ENCODE measurements at regions not wholly inside any gene's neighbourhood (a gene's known extent, or its start where the extent isn't known, plus 50 kb on each side); places are given as distances from the start of the nearest gene placed in this dataset.

DNA sequence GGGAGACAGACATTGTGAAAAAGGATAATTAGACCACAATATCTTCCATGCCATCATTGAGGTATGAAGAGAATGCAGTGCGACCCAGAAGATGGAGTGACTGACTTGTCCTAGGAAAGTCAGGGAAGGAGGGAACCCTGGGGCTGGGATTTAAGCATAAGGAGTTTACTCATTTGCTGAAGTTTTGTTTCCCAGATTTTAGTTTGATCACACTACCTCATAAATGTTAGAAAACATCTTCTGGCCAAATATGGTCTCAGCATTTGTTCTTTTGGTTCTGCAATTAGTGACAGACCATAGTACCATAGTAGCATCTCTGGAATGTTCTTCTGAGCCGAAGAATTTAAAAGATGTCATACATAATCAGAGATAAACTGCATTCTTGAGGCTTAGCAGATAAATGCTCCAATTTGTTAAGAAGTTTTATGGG lies 96.5 kb upstream of the PGRMC2 start:
- no peak for TF ChIP-seq GABPA (IDR thresholded peaks at IDR 0.05; ENCODE audit: low read depth)
- TF ChIP-seq, protein P1, sequence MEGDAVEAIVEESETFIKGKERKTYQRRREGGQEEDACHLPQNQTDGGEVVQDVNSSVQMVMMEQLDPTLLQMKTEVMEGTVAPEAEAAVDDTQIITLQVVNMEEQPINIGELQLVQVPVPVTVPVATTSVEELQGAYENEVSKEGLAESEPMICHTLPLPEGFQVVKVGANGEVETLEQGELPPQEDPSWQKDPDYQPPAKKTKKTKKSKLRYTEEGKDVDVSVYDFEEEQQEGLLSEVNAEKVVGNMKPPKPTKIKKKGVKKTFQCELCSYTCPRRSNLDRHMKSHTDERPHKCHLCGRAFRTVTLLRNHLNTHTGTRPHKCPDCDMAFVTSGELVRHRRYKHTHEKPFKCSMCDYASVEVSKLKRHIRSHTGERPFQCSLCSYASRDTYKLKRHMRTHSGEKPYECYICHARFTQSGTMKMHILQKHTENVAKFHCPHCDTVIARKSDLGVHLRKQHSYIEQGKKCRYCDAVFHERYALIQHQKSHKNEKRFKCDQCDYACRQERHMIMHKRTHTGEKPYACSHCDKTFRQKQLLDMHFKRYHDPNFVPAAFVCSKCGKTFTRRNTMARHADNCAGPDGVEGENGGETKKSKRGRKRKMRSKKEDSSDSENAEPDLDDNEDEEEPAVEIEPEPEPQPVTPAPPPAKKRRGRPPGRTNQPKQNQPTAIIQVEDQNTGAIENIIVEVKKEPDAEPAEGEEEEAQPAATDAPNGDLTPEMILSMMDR (IDR thresholded peaks at IDR 0.05; ENCODE audit: insufficient read depth, low read length), result no peak
- TF ChIP-seq SPI1 (IDR thresholded peaks at IDR 0.05; ENCODE audit: borderline replicate concordance, low read depth), result no peak
- TF ChIP-seq, protein P2, sequence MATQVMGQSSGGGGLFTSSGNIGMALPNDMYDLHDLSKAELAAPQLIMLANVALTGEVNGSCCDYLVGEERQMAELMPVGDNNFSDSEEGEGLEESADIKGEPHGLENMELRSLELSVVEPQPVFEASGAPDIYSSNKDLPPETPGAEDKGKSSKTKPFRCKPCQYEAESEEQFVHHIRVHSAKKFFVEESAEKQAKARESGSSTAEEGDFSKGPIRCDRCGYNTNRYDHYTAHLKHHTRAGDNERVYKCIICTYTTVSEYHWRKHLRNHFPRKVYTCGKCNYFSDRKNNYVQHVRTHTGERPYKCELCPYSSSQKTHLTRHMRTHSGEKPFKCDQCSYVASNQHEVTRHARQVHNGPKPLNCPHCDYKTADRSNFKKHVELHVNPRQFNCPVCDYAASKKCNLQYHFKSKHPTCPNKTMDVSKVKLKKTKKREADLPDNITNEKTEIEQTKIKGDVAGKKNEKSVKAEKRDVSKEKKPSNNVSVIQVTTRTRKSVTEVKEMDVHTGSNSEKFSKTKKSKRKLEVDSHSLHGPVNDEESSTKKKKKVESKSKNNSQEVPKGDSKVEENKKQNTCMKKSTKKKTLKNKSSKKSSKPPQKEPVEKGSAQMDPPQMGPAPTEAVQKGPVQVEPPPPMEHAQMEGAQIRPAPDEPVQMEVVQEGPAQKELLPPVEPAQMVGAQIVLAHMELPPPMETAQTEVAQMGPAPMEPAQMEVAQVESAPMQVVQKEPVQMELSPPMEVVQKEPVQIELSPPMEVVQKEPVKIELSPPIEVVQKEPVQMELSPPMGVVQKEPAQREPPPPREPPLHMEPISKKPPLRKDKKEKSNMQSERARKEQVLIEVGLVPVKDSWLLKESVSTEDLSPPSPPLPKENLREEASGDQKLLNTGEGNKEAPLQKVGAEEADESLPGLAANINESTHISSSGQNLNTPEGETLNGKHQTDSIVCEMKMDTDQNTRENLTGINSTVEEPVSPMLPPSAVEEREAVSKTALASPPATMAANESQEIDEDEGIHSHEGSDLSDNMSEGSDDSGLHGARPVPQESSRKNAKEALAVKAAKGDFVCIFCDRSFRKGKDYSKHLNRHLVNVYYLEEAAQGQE (IDR thresholded peaks at IDR 0.05; ENCODE audit: insufficient replicate concordance, low read depth), result no peak
- TF ChIP-seq POLR2AphosphoS5 (IDR thresholded peaks at IDR 0.05; ENCODE audit: low read depth), result no peak
- DNase-seq (ENCODE audit: low read depth in 1 of 2, low spot score in 1 of 2), result no peak
- H3K27me3 ChIP-seq (ENCODE audit: insufficient read depth, poor library complexity, severe bottlenecking), result no peaks in the 10 kb centered on the region
- no peak overlapping the region for H3K4me3 ChIP-seq (replicated peaks; ENCODE audit: insufficient read depth, low read length)
- no peak overlapping the region for H3K27ac ChIP-seq (replicated peaks)

DNA sequence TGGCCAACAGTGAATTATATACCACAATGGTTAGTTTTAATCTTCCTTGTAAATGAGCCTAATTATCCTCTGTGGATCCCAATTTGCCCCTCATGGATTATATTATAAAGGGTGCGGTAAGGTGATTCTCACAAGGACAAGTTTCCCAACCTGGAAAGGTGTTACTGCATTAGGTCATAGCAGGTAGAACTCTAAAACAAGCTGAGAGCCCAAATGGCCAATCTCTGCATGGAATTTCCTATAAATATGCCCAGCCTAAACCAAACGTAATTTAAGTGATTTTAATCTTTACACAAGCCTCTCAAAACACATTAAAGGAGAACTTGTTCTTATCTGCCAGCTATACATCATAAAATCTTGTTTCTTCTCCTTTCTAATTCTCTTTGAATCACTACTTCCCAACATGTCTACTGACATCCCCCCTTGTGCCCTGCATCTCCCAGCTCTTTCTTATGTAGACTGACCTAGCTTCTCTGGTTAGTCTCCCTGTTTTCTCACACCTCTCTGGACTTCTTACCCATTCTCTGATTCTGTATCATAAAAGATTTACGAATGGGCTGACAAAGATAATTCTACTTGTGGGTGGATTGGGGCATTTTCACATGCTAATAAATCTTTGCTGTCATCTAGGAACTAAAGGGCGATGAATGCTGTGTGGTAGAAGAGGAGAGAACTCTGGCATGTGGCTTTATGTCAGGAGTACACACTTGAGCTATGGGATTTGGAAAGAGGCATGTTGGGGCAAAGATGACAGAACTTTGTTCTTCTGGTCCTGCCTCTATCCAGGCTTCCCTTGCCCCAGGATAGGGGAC lies 94.3 kb upstream of the PGRMC2 start:
- H3K27ac ChIP-seq (replicated peaks), result no peak overlapping the region
- H3K4me3 ChIP-seq (replicated peaks; ENCODE audit: insufficient read depth, low read length), result no peak overlapping the region
- DNase-seq (ENCODE audit: low read depth in 1 of 2, low spot score in 1 of 2), result no peak
- no peak for TF ChIP-seq GABPA (IDR thresholded peaks at IDR 0.05; ENCODE audit: low read depth)
- TF ChIP-seq, protein P2 (IDR thresholded peaks at IDR 0.05; ENCODE audit: insufficient replicate concordance, low read depth), result no peak
- no peak for TF ChIP-seq POLR2AphosphoS5 (IDR thresholded peaks at IDR 0.05; ENCODE audit: low read depth)
- TF ChIP-seq, protein P1 (IDR thresholded peaks at IDR 0.05; ENCODE audit: insufficient read depth, low read length), result no peak
- TF ChIP-seq SPI1 (IDR thresholded peaks at IDR 0.05; ENCODE audit: borderline replicate concordance, low read depth), result no peak
- H3K27me3 ChIP-seq (ENCODE audit: insufficient read depth, poor library complexity, severe bottlenecking), result no peaks in the 10 kb centered on the region

DNA sequence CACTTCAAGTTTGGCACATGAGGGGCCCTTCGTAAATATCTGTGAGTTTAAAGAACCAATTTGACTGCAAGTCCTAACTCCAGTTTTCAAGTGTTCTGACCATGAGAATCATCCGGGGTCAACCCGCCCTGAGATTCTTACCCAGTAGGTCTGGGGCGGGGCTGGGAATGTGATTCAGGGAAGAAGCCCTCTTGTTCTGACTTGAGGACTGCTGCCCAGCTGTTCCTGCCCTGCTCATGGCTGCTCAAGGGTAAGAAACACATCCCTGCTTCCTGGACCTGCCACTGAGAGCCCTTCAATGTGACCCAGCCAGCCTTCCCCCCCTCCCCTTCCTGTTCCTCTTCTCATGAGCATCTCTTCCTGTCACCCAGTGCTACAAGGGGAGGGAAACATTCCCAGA lies 92.7 kb upstream of the PGRMC2 start:
- H3K4me3 ChIP-seq (replicated peaks; ENCODE audit: insufficient read depth, low read length), result no peak overlapping the region
- H3K27ac ChIP-seq (replicated peaks), result no peak overlapping the region
- DNase-seq (ENCODE audit: low read depth in 1 of 2, low spot score in 1 of 2), result peak in 1 of 2 experiments; percentile 22
- TF ChIP-seq SPI1 (IDR thresholded peaks at IDR 0.05; ENCODE audit: borderline replicate concordance, low read depth), result peak; percentile 39; the same call in 1 of the 2 replicates
- TF ChIP-seq, protein P2 (IDR thresholded peaks at IDR 0.05; ENCODE audit: insufficient replicate concordance, low read depth), result no peak
- H3K27me3 ChIP-seq (ENCODE audit: insufficient read depth, poor library complexity, severe bottlenecking), result no peaks in the 10 kb centered on the region
